KMS-11 (cell line): ENCODE measurements at regions not wholly inside any gene's neighbourhood (a gene's known extent, or its start where the extent isn't known, plus 50 kb on each side); places are given as distances from the start of the nearest gene placed in this dataset.
"Not testable (repeated sequence)": the region's sequence is repeated elsewhere in the genome, so short reads cannot be mapped to it uniquely, and the experiment has no call there.

Source experiments
- H2AFZ ChIP-seq: fragments of 200-600 bp; sonication (generic); 2 replicates; pipeline ENCODE4 v1.6.1; 2016; ENCODE audit warnings: antibody characterized with exemption, mixed run types, low read depth
- H3K27ac ChIP-seq: fragments of 200-600 bp; sonication (generic); 2 replicates; pipeline ENCODE4 v1.6.1; 2016; ENCODE audit warnings: mild to moderate bottlenecking, mixed run types
- H3K27me3 ChIP-seq: fragments of 200-600 bp; sonication (generic); 2 replicates; pipeline ENCODE4 v1.6.1; 2017; ENCODE audit warnings: mild to moderate bottlenecking, low read depth, mixed run types, moderate library complexity; ENCODE audit not compliant: insufficient read depth
- H3K36me3 ChIP-seq: fragments of 200-600 bp; sonication (generic); 2 replicates; pipeline ENCODE4 v1.6.1; 2017; ENCODE audit warnings: mild to moderate bottlenecking, mixed run types; ENCODE audit not compliant: insufficient read depth
- H3K4me1 ChIP-seq: fragments of 200-600 bp; sonication (generic); 2 replicates; pipeline ENCODE4 v1.6.1; 2016; ENCODE audit warnings: mild to moderate bottlenecking, low read depth, mixed run types; ENCODE audit not compliant: poor library complexity, severe bottlenecking
- H3K4me2 ChIP-seq: fragments of 200-600 bp; sonication (generic); 2 replicates; pipeline ENCODE4 v1.7.0; 2016; ENCODE audit warnings: mild to moderate bottlenecking, mixed run types
- H3K4me3 ChIP-seq: fragments of 200-600 bp; sonication (generic); IDR thresholded peaks from 2 replicates; pipeline ENCODE4 v1.6.1; 2017; ENCODE audit warnings: low read depth, low read length, mixed read lengths; ENCODE audit not compliant: insufficient read depth
- H3K79me2 ChIP-seq: fragments of 200-600 bp; sonication (generic); 2 replicates; pipeline ENCODE4 v1.6.1; 2016; ENCODE audit warnings: low read depth, mixed run types; ENCODE audit not compliant: insufficient read depth
- H3K9ac ChIP-seq: fragments of 200-600 bp; sonication (generic); 2 replicates; pipeline ENCODE4 v1.6.1; 2016; ENCODE audit warnings: mild to moderate bottlenecking, mixed run types
- H4K20me1 ChIP-seq: fragments of 200-600 bp; sonication (generic); 2 replicates; pipeline ENCODE4 v1.6.1; 2016; ENCODE audit warnings: mild to moderate bottlenecking, mixed run types; ENCODE audit not compliant: insufficient read depth
- TF ChIP-seq, protein P1 (sequence below): fragments of 200-600 bp; sonication (generic); conservative IDR thresholded peaks from 2 replicates; pipeline ENCODE4 v1.6.1; 2017; ENCODE audit warnings: low read depth, mild to moderate bottlenecking, antibody characterized with exemption, low read length, moderate library complexity, mixed read lengths

DNA sequence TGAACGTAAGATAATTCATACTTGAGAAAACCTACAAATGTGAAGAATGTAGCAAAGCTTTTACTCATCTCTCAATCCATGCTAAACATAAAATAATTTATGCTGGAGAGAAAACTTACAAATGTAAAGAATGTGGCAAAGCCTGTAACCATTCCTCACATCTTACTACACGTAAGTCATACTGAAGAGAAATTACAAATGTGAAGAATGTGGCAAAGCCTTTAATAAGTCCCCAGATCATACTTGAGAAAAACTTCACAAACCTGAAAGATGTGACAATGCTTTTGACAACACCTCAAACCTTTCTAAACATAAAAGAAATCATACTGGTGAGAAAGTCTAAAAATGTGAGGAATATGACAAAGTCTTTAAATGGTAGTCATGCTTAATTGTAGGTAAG, 89.4 kb downstream of the ZNF675 start:
- Histone ChIP-seq H4K20me1 (no peaks in the 10 kb centered on the region), H3K79me2 (no peaks in the 10 kb centered on the region), H3K9ac (no peak overlapping the region), H3K4me1 (no peaks in the 10 kb centered on the region), H3K36me3 (no peaks in the 10 kb centered on the region), H3K27me3 (no peaks in the 10 kb centered on the region), H3K4me2 (no peak overlapping the region), H3K27ac (no peak overlapping the region), H2AFZ (no peak overlapping the region), H3K4me3 (no peak overlapping the region)
- TF ChIP-seq, protein P1, sequence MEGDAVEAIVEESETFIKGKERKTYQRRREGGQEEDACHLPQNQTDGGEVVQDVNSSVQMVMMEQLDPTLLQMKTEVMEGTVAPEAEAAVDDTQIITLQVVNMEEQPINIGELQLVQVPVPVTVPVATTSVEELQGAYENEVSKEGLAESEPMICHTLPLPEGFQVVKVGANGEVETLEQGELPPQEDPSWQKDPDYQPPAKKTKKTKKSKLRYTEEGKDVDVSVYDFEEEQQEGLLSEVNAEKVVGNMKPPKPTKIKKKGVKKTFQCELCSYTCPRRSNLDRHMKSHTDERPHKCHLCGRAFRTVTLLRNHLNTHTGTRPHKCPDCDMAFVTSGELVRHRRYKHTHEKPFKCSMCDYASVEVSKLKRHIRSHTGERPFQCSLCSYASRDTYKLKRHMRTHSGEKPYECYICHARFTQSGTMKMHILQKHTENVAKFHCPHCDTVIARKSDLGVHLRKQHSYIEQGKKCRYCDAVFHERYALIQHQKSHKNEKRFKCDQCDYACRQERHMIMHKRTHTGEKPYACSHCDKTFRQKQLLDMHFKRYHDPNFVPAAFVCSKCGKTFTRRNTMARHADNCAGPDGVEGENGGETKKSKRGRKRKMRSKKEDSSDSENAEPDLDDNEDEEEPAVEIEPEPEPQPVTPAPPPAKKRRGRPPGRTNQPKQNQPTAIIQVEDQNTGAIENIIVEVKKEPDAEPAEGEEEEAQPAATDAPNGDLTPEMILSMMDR = no peak

- no peak overlapping the region for H3K9ac ChIP-seq
- no peaks in the 10 kb centered on the region for H3K27me3 ChIP-seq
- no peak overlapping the region for H2AFZ ChIP-seq
- H4K20me1 ChIP-seq = no peaks in the 10 kb centered on the region
- H3K4me3 ChIP-seq = no peak overlapping the region
- H3K27ac ChIP-seq = no peak overlapping the region
- no peaks in the 10 kb centered on the region for H3K4me1 ChIP-seq
- H3K4me2 ChIP-seq = no peak overlapping the region
- TF ChIP-seq, protein P1 = no peak
- no peaks in the 10 kb centered on the region for H3K36me3 ChIP-seq
- H3K79me2 ChIP-seq = no peaks in the 10 kb centered on the region
Observed at GRCh38 chr19:23596872-23597271, 90.1 kb downstream of the ZNF675 start.

DNA sequence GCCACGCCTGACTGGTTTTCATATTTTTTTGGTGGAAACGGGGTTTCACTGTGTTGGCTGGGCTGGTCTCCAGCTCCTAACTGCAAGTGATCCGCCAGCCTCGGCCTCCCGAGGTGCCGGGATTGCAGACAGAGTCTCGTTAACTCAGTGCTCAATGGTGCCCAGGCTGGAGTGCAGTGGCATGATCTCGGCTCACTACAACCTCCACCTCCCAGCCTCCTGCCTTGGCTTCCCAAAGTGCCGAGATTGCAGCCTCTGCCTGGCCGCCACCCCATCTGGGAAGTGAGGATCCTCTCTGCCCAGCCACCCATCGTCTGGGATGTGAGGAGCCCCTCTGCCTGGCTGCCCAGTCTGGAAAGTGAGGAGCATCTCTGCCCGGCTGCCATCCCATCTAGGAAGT, 92.7 kb downstream of the ZNF675 start:
- H3K27me3 ChIP-seq, H3K4me2 ChIP-seq, H3K79me2 ChIP-seq, H3K9ac ChIP-seq, H3K4me3 ChIP-seq, H3K27ac ChIP-seq, H2AFZ ChIP-seq, H3K4me1 ChIP-seq, H3K36me3 ChIP-seq, H4K20me1 ChIP-seq: not testable (repeated sequence)

DNA sequence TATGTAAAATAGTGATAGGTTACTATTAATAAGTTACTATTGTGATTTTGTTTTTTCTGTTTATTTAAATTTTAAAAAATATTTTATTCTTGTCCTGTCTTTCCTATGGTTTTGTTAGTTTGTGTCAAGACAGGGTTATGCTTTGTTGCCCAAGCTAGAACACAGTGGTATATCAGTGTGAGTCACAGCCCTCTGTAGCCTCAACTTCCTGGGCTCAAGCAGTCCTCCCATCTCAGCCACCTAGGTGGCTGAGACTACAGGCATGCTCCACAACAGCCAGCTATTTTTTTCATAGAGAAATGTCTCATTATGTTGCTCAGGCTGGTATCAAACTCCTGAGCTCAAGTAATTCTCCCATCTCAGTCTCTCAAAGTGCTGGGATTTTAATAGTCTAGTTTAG, 99.5 kb downstream of the ZNF675 start:
- H4K20me1 ChIP-seq = no peaks in the 10 kb centered on the region

DNA sequence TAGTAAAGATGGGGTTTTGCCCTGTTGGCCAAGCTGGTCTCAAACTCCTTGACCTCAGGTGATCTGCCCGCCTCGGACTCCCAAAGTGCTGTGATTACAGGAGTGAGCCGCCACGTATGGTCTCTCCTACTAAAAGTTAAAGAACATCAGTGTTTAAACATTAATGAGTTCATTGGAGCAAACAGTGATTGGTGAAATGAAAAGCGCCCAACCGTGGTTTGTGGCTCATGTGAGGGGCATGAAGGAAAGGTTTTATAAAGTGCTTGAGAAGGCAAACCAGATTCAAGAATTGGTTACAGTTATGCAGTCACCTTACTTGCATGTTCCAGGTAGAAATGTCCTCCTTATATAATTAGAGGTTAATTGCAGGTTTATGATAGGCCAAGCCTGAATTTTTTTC, 109.5 kb downstream of the ZNF675 start:
- Histone ChIP-seq H3K79me2 (no peaks in the 10 kb centered on the region), H3K4me3 (no peak overlapping the region), H2AFZ (no peak overlapping the region), H3K4me1 (no peaks in the 10 kb centered on the region), H3K36me3 (no peaks in the 10 kb centered on the region), H3K9ac (no peak overlapping the region), H3K27me3 (no peaks in the 10 kb centered on the region), H3K27ac (no peak overlapping the region), H3K4me2 (no peak overlapping the region), H4K20me1 (no peaks in the 10 kb centered on the region)
- TF ChIP-seq, protein P1 = no peak

More for the DNA sequence above, 99.5 kb downstream of the ZNF675 start:
- H2AFZ ChIP-seq = no peak overlapping the region
- TF ChIP-seq, protein P1 = no peak
- no peaks in the 10 kb centered on the region for H3K36me3 ChIP-seq
- H3K79me2 ChIP-seq = no peaks in the 10 kb centered on the region
- no peaks in the 10 kb centered on the region for H3K4me1 ChIP-seq
- H3K4me3 ChIP-seq = no peak overlapping the region
- H3K4me2 ChIP-seq = no peak overlapping the region
- no peak overlapping the region for H3K9ac ChIP-seq
- no peak overlapping the region for H3K27ac ChIP-seq
- no peaks in the 10 kb centered on the region for H3K27me3 ChIP-seq
